B cell (primary cell): ENCODE measurements at regions not wholly inside any gene's neighbourhood (a gene's known extent, or its start where the extent isn't known, plus 50 kb on each side); places are given as distances from the start of the nearest gene placed in this dataset.

Experiments used
- EZH2 ChIP-seq: IDR thresholded peaks from 2 replicates; pipeline ENCODE4 v1.6.1; 2012; ENCODE audit warnings: borderline replicate concordance, low read depth, mild to moderate bottlenecking, moderate library complexity, low read length; ENCODE audit not compliant: insufficient read depth, poor library complexity, severe bottlenecking
- TF ChIP-seq, protein P1 (sequence below): fragments of 200-600 bp; IDR thresholded peaks from one replicate; pipeline ENCODE4 v1.8.0; 2022; ENCODE audit warnings: antibody characterized with exemption, mild to moderate bottlenecking

DNA sequence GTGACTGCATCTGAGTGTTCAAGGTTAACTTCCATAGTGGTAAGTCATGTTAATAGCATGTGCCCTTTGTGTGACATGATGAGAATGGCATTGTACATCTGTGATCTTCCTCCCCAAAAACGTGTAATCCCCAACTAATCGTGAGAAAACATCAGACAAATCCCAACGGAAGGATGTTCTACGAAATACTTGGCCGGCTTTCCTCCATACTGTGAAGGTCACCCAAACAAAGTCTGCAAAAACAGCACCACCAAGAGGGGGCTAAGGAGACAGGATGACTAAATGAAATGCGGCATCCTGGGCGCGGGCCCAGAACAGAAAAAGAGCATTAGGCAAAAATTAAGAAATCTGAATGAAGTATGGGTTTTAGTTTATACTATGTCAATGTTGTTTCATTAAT, 81.8 kb downstream of the MED10 start:
- no peak for TF ChIP-seq EZH2
- TF ChIP-seq, protein P1, sequence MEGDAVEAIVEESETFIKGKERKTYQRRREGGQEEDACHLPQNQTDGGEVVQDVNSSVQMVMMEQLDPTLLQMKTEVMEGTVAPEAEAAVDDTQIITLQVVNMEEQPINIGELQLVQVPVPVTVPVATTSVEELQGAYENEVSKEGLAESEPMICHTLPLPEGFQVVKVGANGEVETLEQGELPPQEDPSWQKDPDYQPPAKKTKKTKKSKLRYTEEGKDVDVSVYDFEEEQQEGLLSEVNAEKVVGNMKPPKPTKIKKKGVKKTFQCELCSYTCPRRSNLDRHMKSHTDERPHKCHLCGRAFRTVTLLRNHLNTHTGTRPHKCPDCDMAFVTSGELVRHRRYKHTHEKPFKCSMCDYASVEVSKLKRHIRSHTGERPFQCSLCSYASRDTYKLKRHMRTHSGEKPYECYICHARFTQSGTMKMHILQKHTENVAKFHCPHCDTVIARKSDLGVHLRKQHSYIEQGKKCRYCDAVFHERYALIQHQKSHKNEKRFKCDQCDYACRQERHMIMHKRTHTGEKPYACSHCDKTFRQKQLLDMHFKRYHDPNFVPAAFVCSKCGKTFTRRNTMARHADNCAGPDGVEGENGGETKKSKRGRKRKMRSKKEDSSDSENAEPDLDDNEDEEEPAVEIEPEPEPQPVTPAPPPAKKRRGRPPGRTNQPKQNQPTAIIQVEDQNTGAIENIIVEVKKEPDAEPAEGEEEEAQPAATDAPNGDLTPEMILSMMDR: no peak
